Smooth muscle cell (in vitro differentiated cells): ENCODE measurements at regions not wholly inside any gene's neighbourhood (a gene's known extent, or its start where the extent isn't known, plus 50 kb on each side); places are given as distances from the start of the nearest gene placed in this dataset.
"Not testable (repeated sequence)": the region's sequence is repeated elsewhere in the genome, so short reads cannot be mapped to it uniquely, and the experiment has no call there.

Source experiments
- DNase-seq: peaks from one replicate; lab custom pipeline; 2025; ENCODE audit not compliant: unreplicated experiment; lab: John Stamatoyannopoulos, UW
- H2AFZ ChIP-seq: fragments of 200-600 bp; sonication (generic); 2 replicates; pipeline ENCODE4 v1.6.0; 2016; ENCODE audit warnings: antibody characterized with exemption, low read depth, mild to moderate bottlenecking
- H3F3A ChIP-seq: fragments of 200-600 bp; sonication (generic); 2 replicates; pipeline ENCODE4 v1.6.0; 2017; ENCODE audit warnings: antibody characterized with exemption, low read depth
- H3K27ac ChIP-seq: fragments of 200-600 bp; sonication (generic); 2 replicates; pipeline ENCODE4 v1.5.1; 2016; ENCODE audit warnings: low read depth, mild to moderate bottlenecking
- H3K27me3 ChIP-seq: fragments of 200-600 bp; sonication (generic); 2 replicates; pipeline ENCODE4 v1.6.1; 2016; ENCODE audit warnings: low read depth, mild to moderate bottlenecking
- H3K36me3 ChIP-seq: fragments of 200-600 bp; sonication (generic); 2 replicates; pipeline ENCODE4 v1.5.1; 2016; ENCODE audit warnings: low read depth
- H3K4me1 ChIP-seq: fragments of 200-600 bp; sonication (generic); 2 replicates; pipeline ENCODE4 v1.5.1; 2016; ENCODE audit warnings: low read depth
- H3K4me2 ChIP-seq: fragments of 200-600 bp; sonication (generic); 2 replicates; pipeline ENCODE4 v1.6.0; 2016; ENCODE audit warnings: mild to moderate bottlenecking
- H3K4me3 ChIP-seq: fragments of 200-600 bp; sonication (generic); 2 replicates; pipeline ENCODE4 v1.5.1; 2016; ENCODE audit warnings: mild to moderate bottlenecking
- H3K79me2 ChIP-seq: fragments of 200-600 bp; sonication (generic); 2 replicates; pipeline ENCODE4 v1.6.0; 2016; ENCODE audit warnings: low read depth, mild to moderate bottlenecking
- H3K9ac ChIP-seq: fragments of 200-600 bp; sonication (generic); 2 replicates; pipeline ENCODE4 v1.6.0; 2016; ENCODE audit warnings: low read depth
- H3K9me3 ChIP-seq: fragments of 200-600 bp; sonication (generic); replicated peaks from 2 replicates; pipeline ENCODE4 v1.5.1; 2016; ENCODE audit warnings: low read depth
- H4K20me1 ChIP-seq: fragments of 200-600 bp; sonication (generic); 2 replicates; pipeline ENCODE4 v1.6.0; 2016; ENCODE audit warnings: low read depth
- CTCF ChIP-seq: fragments of 200-600 bp; sonication (generic); IDR thresholded peaks from 2 replicates; pipeline ENCODE4 v1.5.1; 2017; ENCODE audit warnings: borderline replicate concordance, mild to moderate bottlenecking, antibody characterized with exemption; ENCODE audit not compliant: insufficient read depth, poor library complexity, severe bottlenecking
- WGBS: methylation state at CpG from one replicate; pipeline ENCODE4 v1.1.7; 2016; ENCODE audit warnings: low lambda C conversion rate; 5-methylcytosine and 5-hydroxymethylcytosine counted together

GRCh38 chr13:30837227-30838159 lies 68.6 kb upstream of the MEDAG start:
- no peak overlapping the region for H3K27ac ChIP-seq
- no peaks in the 10 kb centered on the region for H3K9me3 ChIP-seq
- no peaks in the 10 kb centered on the region for H3K36me3 ChIP-seq
- 83% methylated on average over 11 of the region's 11 CpGs for WGBS
- H3K4me2 ChIP-seq: no peak overlapping the region
- H3K27me3 ChIP-seq: no peaks in the 10 kb centered on the region
- no peak for DNase-seq
- H3F3A ChIP-seq: no peaks in the 10 kb centered on the region
- TF ChIP-seq CTCF: no peak
- H3K4me1 ChIP-seq: peaks cover 6% of the 10 kb centered on the region
- H3K79me2 ChIP-seq: no peaks in the 10 kb centered on the region
- no peaks in the 10 kb centered on the region for H4K20me1 ChIP-seq
- H3K4me3 ChIP-seq: no peak overlapping the region
- H3K9ac ChIP-seq: no peak overlapping the region
- H2AFZ ChIP-seq: no peak overlapping the region

GRCh38 chr13:30839636-30840035 lies 66.4 kb upstream of the MEDAG start:
- not testable (repeated sequence) for H3K27me3 ChIP-seq, H2AFZ ChIP-seq, H3K9ac ChIP-seq, H3K27ac ChIP-seq, H3K4me1 ChIP-seq, H3K4me3 ChIP-seq, H3K36me3 ChIP-seq, H4K20me1 ChIP-seq, H3K9me3 ChIP-seq, DNase-seq, H3K79me2 ChIP-seq, H3K4me2 ChIP-seq, H3F3A ChIP-seq
- whole genome bisulfite sequencing: 94% methylated on average over 10 of the region's 30 CpGs

GRCh38 chr13:30840515-30840914 lies 65.6 kb upstream of the MEDAG start:
- no peak overlapping the region for H2AFZ ChIP-seq
- WGBS: 90% methylated on average over 2 of the region's 6 CpGs

GRCh38 chr13:30841154-30841553 lies 64.9 kb upstream of the MEDAG start:
- 85% methylated on average over 5 of the region's 5 CpGs for WGBS
- Histone ChIP-seq H3K4me3 (no peak overlapping the region), H3F3A (peaks cover 1% of the 10 kb centered on the region), H2AFZ (no peak overlapping the region), H3K36me3 (no peaks in the 10 kb centered on the region), H3K4me2 (no peak overlapping the region), H3K4me1 (no peaks in the 10 kb centered on the region), H3K9me3 (no peaks in the 10 kb centered on the region), H3K27ac (no peak overlapping the region), H3K79me2 (no peaks in the 10 kb centered on the region), H4K20me1 (no peaks in the 10 kb centered on the region), H3K27me3 (no peaks in the 10 kb centered on the region), H3K9ac (no peak overlapping the region)
- TF ChIP-seq CTCF: no peak
- DNase-seq: no peak

More at GRCh38 chr13:30840515-30840914, 65.6 kb upstream of the MEDAG start:
- Histone ChIP-seq H3K4me1 (no peaks in the 10 kb centered on the region), H3F3A (no peaks in the 10 kb centered on the region), H4K20me1 (no peaks in the 10 kb centered on the region), H3K27me3 (no peaks in the 10 kb centered on the region), H3K4me2 (no peak overlapping the region), H3K4me3 (no peak overlapping the region), H3K36me3 (no peaks in the 10 kb centered on the region), H3K9ac (no peak overlapping the region), H3K27ac (no peak overlapping the region), H3K79me2 (no peaks in the 10 kb centered on the region), H3K9me3 (no peaks in the 10 kb centered on the region)
- TF ChIP-seq CTCF: no peak
- DNase-seq: no peak
